ENCODE measurements at regions not wholly inside any gene's neighbourhood (a gene's known extent, or its start where the extent isn't known, plus 50 kb on each side); places are given as distances from the start of the nearest gene placed in this dataset.

GRCh38 chr2:35168351-35168750 is 1187.2 kb upstream of the CRIM1 start:
- no peaks in the 10 kb centered on the region for H3K4me1 ChIP-seq (replicated peaks)
- no peak overlapping the region for H3K27ac ChIP-seq
- no peaks in the 10 kb centered on the region for H3K9me3 ChIP-seq
- H3K4me3 ChIP-seq = no peak overlapping the region
- no peak for TF ChIP-seq POLR2A (IDR thresholded peaks at IDR 0.05)
- no peak for TF ChIP-seq POLR2AphosphoS5 (IDR thresholded peaks at IDR 0.05)
- TF ChIP-seq CTCF (IDR thresholded peaks at IDR 0.05) = no peak
- no peaks in the 10 kb centered on the region for H3K27me3 ChIP-seq (replicated peaks; ENCODE audit: insufficient read depth)
- DNase-seq (ENCODE audit: low spot score) = no peak
- intact Hi-C loops (cut with DNase I) = no loop called here
- H3K36me3 ChIP-seq = no peaks in the 10 kb centered on the region

- Histone ChIP-seq H3K9me3 (no peaks in the 10 kb centered on the region), H3K27me3 (replicated peaks; ENCODE audit: insufficient read depth) (no peaks in the 10 kb centered on the region), H3K27ac (no peak overlapping the region), H3K36me3 (no peaks in the 10 kb centered on the region), H3K4me1 (replicated peaks) (no peaks in the 10 kb centered on the region), H3K4me3 (no peak overlapping the region)
- TF ChIP-seq CTCF (IDR thresholded peaks at IDR 0.05) (no peak), POLR2A (IDR thresholded peaks at IDR 0.05) (no peak), POLR2AphosphoS5 (IDR thresholded peaks at IDR 0.05) (no peak)
- DNase-seq (ENCODE audit: low spot score) = no peak
- WGBS = 95% methylated on average over 2 of the region's 2 CpGs
- intact Hi-C loops (cut with DNase I) = no loop called here
Observed at GRCh38 chr2:35163948-35164347, 1191.6 kb upstream of the CRIM1 start.

- intact Hi-C loops (cut with DNase I) = no loop called here
- no peaks in the 10 kb centered on the region for H3K36me3 ChIP-seq
- WGBS = 61% methylated on average over 4 of the region's 4 CpGs
- no peak overlapping the region for H3K4me3 ChIP-seq
- TF ChIP-seq POLR2A (IDR thresholded peaks at IDR 0.05) = no peak
- H3K9me3 ChIP-seq = no peaks in the 10 kb centered on the region
- DNase-seq (ENCODE audit: low spot score) = no peak
- H3K27ac ChIP-seq = no peak overlapping the region
- no peaks in the 10 kb centered on the region for H3K27me3 ChIP-seq (replicated peaks; ENCODE audit: insufficient read depth)
- no peaks in the 10 kb centered on the region for H3K4me1 ChIP-seq (replicated peaks)
Observed at GRCh38 chr2:35160871-35161270, 1194.7 kb upstream of the CRIM1 start.

- DNase-seq (ENCODE audit: low spot score) = no peak
- H3K4me3 ChIP-seq = no peak overlapping the region
- WGBS = 100% methylated on average over 1 of the region's 1 CpG
- H3K27me3 ChIP-seq (replicated peaks; ENCODE audit: insufficient read depth) = no peaks in the 10 kb centered on the region
- intact Hi-C loops (cut with DNase I) = no loop called here
- H3K36me3 ChIP-seq = no peaks in the 10 kb centered on the region
- H3K9me3 ChIP-seq = no peaks in the 10 kb centered on the region
- no peak overlapping the region for H3K27ac ChIP-seq
- no peaks in the 10 kb centered on the region for H3K4me1 ChIP-seq (replicated peaks)
- TF ChIP-seq POLR2A (IDR thresholded peaks at IDR 0.05) (no peak), POLR2AphosphoS5 (IDR thresholded peaks at IDR 0.05) (no peak), CTCF (IDR thresholded peaks at IDR 0.05) (no peak)
Observed at GRCh38 chr2:35125871-35126270, 1229.7 kb upstream of the CRIM1 start.

- no peak overlapping the region for H3K27ac ChIP-seq
- intact Hi-C loops (cut with DNase I) = no loop called here
- TF ChIP-seq CTCF (IDR thresholded peaks at IDR 0.05) = no peak
- TF ChIP-seq POLR2AphosphoS5 (IDR thresholded peaks at IDR 0.05) = no peak
- no peak for TF ChIP-seq POLR2A (IDR thresholded peaks at IDR 0.05)
- WGBS = 97% methylated on average over 2 of the region's 4 CpGs
- H3K4me1 ChIP-seq (replicated peaks) = no peaks in the 10 kb centered on the region
- H3K9me3 ChIP-seq = no peaks in the 10 kb centered on the region
- no peaks in the 10 kb centered on the region for H3K27me3 ChIP-seq (replicated peaks; ENCODE audit: insufficient read depth)
- DNase-seq (ENCODE audit: low spot score) = no peak
- H3K4me3 ChIP-seq = no peak overlapping the region
- H3K36me3 ChIP-seq = no peaks in the 10 kb centered on the region
Observed at GRCh38 chr2:35125278-35125677, 1230.3 kb upstream of the CRIM1 start.

Data from prostate gland (tissue), 2 donors.